ENCODE measurements at regions not wholly inside any gene's neighbourhood (a gene's known extent, or its start where the extent isn't known, plus 50 kb on each side); places are given as distances from the start of the nearest gene placed in this dataset.
"Not testable (repeated sequence)": the region's sequence is repeated elsewhere in the genome, so short reads cannot be mapped to it uniquely, and the experiment has no call there.

- TF ChIP-seq ZBTB6 (tag by site-specific recombination; IDR thresholded peaks at IDR 0.05); ZNF398 (tag by site-specific recombination; IDR thresholded peaks at IDR 0.05); CTCF (tag by site-specific recombination; IDR thresholded peaks at IDR 0.05); ZNF561 (tag by site-specific recombination; IDR thresholded peaks at IDR 0.05; ENCODE audit: borderline replicate concordance); ZBTB26 (tag by site-specific recombination; optimal IDR thresholded peaks at IDR 0.05); PBX3 (CRISPR knock-in tag; IDR thresholded peaks at IDR 0.05); REST (tag by site-specific recombination; IDR thresholded peaks at IDR 0.05); ZNF501 (tag by site-specific recombination; IDR thresholded peaks at IDR 0.05); ZNF558 (tag by site-specific recombination; IDR thresholded peaks at IDR 0.05); ZNF670 (tag by site-specific recombination; IDR thresholded peaks at IDR 0.05; ENCODE audit: low read depth); PRDM10 (tag by site-specific recombination; IDR thresholded peaks at IDR 0.05); ZNF571 (tag by site-specific recombination; IDR thresholded peaks at IDR 0.05); ZNF521 (tag by site-specific recombination; IDR thresholded peaks at IDR 0.05); ZBTB8A (tag by site-specific recombination; IDR thresholded peaks at IDR 0.05): not testable (repeated sequence)
Observed at GRCh38 chr3:125762601-125763000, 167.3 kb upstream of the OSBPL11 start.

Measured in HEK293 (cell line).